ACHN (cell line): ENCODE measurements at regions not wholly inside any gene's neighbourhood (a gene's known extent, or its start where the extent isn't known, plus 50 kb on each side); places are given as distances from the start of the nearest gene placed in this dataset.
"Not testable (repeated sequence)": the region's sequence is repeated elsewhere in the genome, so short reads cannot be mapped to it uniquely, and the experiment has no call there.

Experiments
- DNase-seq: peaks from one replicate; pipeline ENCODE4 v3.0.0-alpha.2; 2015
- in situ Hi-C: cut with HindIII; loops from 2 replicates; pipeline ENCODE4 v1.10.0; 2017; ENCODE audit warnings: low sequenced_read_pairs, low pct_ligation_motif_present, low pct_unique_long_range_greater_than_20kb

- DNase-seq: no peak
- in situ Hi-C loops: no loop called here
These were observed 153.3 kb upstream of the KYNU start for GRCh38 chr2:142724186-142724585.

DNA sequence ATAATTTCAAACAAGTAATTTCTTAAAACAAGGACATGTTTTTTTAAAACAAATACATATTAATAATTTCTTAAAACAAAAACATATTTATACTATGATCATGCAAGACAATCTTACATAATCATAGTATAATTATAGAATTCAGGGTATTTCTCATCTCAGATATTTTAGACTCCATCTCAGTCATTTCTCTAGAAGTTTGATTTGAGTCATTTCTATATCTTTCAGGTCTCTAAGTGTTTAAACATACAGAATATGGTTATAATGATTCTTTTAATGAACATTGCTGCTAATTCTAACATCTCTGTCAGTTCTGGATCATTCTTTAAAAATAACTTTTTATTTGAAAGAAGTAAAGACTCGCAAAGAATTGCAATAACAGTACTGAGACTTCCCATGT, 154.2 kb upstream of the KYNU start:
- no peak for DNase-seq
- in situ Hi-C loops: no loop called here

GRCh38 chr2:142722569-142722968, 154.9 kb upstream of the KYNU start:
- no peak for DNase-seq
- in situ Hi-C loops: no loop called here

DNA sequence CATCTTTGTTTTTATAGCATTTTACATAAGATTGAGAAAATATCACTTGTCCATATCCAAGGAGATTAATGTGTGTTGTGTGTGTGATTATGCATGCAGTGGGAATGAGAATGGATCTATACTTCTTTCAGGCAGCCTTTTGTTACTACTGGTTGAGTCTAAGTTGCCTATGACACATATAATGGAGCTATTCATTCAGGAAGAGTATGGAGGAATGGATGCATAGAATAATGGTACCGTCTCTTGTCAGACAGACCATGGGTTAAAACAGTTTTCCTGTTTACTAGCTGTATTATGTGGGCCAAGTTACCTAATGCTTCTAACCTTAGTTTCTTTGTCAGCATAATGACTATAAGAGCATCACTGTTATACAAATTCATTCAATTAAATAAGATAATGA, 155.4 kb upstream of the KYNU start:
- in situ Hi-C loops: no loop called here
- no peak for DNase-seq

DNA sequence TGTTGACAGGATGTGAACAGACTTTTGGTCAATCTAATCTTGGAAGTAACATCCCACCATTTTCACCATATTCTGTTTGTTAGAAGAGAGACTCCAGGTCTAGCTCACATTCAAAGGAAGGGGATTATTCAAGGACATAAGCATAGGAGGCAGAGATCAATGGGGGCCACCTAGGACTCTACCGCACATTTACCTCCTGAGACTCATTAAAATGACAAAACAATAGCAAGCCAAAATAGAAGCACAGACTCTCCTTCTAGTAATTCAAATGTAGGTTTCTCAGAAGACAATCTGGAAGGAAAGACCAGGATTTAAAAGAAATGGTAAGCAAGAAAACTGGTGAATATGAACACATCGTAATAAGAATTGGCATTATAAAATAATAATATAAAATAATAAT, 156.4 kb upstream of the KYNU start:
- in situ Hi-C loops: no loop called here
- DNase-seq: no peak

DNA sequence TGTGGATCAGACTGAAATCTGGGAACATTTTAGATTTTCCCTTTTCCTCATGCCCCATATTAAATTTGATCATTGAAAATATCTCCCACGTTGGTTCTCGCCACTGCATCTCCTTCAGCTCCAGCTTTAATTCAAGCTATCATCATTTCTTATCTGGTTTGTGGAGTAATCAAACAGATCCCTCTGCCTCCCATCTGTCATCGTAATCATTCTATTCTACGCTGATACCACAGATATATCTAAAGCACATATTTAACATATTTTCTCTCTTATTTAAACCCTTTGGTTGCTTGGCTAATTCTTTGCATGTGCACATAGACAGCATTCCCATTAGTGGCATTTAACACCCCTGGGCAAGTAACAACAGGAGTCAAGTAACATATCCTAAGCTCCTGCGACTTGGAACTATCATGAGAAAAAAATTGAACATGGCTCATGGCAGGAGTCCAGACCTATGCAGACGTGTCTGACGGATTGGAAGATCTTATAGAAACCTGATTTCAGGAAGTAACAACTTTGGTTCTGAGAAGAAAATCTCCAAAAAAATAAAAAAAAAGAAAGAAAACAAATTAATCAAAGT, 158.8 kb upstream of the KYNU start:
- no peak for DNase-seq
- in situ Hi-C loops: no loop called here

GRCh38 chr2:142716463-142717242, 160.8 kb upstream of the KYNU start:
- no peak for DNase-seq
- in situ Hi-C loops: no loop called here

- no peak for DNase-seq
- in situ Hi-C loops: no loop called here
These were observed 162.9 kb upstream of the KYNU start for GRCh38 chr2:142714600-142714999.

DNA sequence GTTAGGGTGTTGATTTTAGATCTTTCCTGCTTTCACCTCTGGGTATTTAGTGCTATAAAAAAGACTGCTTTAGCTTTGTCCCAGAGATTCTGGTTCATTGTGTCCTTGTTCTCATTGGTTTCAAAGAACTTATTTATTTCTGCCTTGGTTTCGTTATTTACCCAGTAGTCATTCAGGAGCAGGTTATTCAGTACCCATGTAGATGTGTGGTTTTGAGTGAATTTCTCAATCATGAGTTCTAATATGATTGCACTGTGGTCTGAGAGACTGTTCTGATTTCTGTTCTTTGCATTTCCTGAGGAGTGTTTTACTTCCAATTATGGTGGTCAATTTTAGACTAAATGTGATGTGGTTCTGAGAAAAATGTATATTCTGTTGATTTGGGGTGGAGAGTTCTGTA, 167.1 kb upstream of the KYNU start:
- DNase-seq: no peak
- in situ Hi-C loops: no loop called here

GRCh38 chr2:142707318-142707717, 170.1 kb upstream of the KYNU start:
- no peak for DNase-seq
- in situ Hi-C loops: no loop called here

- DNase-seq, in situ Hi-C loops: not testable (repeated sequence)
These were observed 175.1 kb upstream of the KYNU start for GRCh38 chr2:142702397-142702796.

- DNase-seq: not testable (repeated sequence)
These were observed 181.9 kb upstream of the KYNU start for GRCh38 chr2:142695350-142696257.

DNA sequence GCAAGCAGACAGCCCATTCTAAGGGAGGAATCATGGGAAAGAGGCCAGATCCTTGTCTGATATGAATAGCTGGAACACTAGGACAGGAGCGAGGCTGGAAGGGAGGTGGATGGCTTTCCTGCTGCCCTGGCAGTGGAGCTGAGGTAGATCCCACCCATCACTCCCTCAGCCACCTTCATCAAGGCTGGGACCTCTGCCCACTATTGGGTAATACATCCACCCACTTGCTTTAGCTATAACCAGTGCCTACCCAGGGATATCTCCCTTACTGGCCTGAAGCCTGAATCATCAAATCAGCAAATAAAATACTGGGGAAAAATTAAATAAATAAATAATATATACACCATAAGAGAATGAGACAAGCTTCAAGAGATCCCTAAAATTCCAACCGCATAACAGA, 183.2 kb upstream of the KYNU start:
- DNase-seq: no peak
- in situ Hi-C loops: no loop called here

More at GRCh38 chr2:142695350-142696257, 181.9 kb upstream of the KYNU start:
- in situ Hi-C loops: not testable (repeated sequence)

DNA sequence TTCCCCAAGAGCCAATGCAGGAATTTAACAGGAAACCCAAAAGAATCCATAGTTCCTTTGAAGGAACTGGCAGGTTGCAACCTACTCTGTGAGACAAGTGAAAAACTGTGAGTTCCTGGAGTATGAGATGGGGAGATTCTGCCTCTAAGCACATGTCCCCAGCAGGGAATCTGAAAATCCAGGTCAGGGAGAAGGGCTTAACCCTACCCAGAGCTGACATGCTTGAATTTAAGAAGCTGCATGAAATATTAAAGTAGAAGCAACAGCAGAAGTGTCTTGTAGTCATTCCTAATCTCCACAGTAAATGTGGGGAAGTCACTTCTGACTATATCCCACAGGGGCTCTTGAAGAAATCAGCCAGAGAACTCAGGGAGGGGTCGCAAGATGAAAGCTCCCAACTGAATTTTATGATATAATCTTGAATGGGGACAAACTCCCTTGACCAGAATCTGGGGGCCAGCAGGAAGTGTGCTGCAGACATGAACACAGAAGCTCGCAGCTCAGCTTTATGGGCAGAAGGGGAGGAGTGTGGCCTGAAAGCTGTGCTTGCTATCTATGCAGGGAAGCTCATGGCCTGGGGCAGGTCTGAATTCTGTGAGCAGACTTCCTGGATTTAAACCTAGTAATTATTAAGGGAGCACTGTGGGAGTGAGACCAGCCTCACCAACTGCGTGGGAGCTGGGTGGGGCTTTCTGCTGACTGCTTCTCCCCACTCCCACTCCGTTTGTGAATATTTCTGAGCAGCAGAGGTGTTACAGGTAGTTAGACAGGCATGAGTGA, 184.1 kb upstream of the KYNU start:
- DNase-seq: no peak
- in situ Hi-C loops: no loop called here

- DNase-seq: no peak
- in situ Hi-C loops: no loop called here
These were observed 188.4 kb upstream of the KYNU start for GRCh38 chr2:142688856-142689605.

DNA sequence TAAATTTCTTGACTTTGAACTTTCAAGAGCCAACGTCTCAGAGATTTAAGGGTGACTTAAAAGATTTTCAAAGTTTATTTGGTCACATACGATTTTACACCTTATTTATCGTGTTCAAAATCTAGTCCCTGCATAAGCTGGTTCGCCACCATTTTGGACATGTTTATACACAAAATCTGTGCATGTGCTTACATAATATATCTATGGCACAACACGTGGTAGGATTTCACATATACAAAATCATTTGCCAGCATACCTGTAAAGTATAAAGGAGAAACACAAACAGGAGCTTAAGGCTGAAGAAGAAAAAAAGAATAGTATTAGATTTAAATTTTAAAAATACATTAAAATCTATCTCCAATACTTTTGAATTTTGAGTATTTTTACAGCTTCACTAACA, 190.0 kb upstream of the KYNU start:
- in situ Hi-C loops: no loop called here
- no peak for DNase-seq

GRCh38 chr2:142687075-142687474, 190.4 kb upstream of the KYNU start:
- in situ Hi-C loops: no loop called here
- no peak for DNase-seq

- in situ Hi-C loops: no loop called here
- DNase-seq: no peak
These were observed 192.8 kb upstream of the KYNU start for GRCh38 chr2:142684667-142685066.
